H9 (cell line): ENCODE measurements at regions not wholly inside any gene's neighbourhood (a gene's known extent, or its start where the extent isn't known, plus 50 kb on each side); places are given as distances from the start of the nearest gene placed in this dataset.

ENCODE experiments used
- DNase-seq: peaks from one replicate; pipeline ENCODE4 v3.0.0-alpha.2; 2017
- H2AFZ ChIP-seq: one replicate; pipeline ENCODE4 v1.6.1; 2013; ENCODE audit warnings: mild to moderate bottlenecking, low read length, control low read depth, moderate library complexity
- H2AK5ac ChIP-seq: 2 replicates; pipeline ENCODE4 v1.6.1; 2013; ENCODE audit warnings: low read length, control low read depth, mixed read lengths; ENCODE audit not compliant: insufficient read length
- H2BK120ac ChIP-seq: one replicate; pipeline ENCODE4 v1.6.1; 2013; ENCODE audit warnings: low read depth, mild to moderate bottlenecking, low read length, control low read depth, inconsistent platforms; ENCODE audit not compliant: poor library complexity, severe bottlenecking
- H2BK12ac ChIP-seq: 2 replicates; pipeline ENCODE4 v1.6.1; 2013; ENCODE audit warnings: low read length, control low read depth, mixed read lengths, low read depth; ENCODE audit not compliant: insufficient read length
- H2BK15ac ChIP-seq: 2 replicates; pipeline ENCODE4 v1.6.1; 2013; ENCODE audit warnings: low read depth, low read length, control low read depth
- H2BK20ac ChIP-seq: one replicate; pipeline ENCODE4 v1.6.1; 2013; ENCODE audit warnings: low read depth, mild to moderate bottlenecking, low read length, control low read depth, inconsistent platforms; ENCODE audit not compliant: poor library complexity, severe bottlenecking
- H2BK5ac ChIP-seq: 2 replicates; pipeline ENCODE4 v1.6.1; 2013; ENCODE audit warnings: low read length, control low read depth, mixed read lengths; ENCODE audit not compliant: insufficient read length
- H3K14ac ChIP-seq: 2 replicates; pipeline ENCODE4 v1.6.1; 2013; ENCODE audit warnings: low read length, control low read depth; ENCODE audit not compliant: insufficient read depth
- H3K18ac ChIP-seq: 2 replicates; pipeline ENCODE4 v1.6.1; 2013; ENCODE audit warnings: low read depth, mild to moderate bottlenecking, mixed read lengths, low read length, control low read depth; ENCODE audit not compliant: insufficient read length
- H3K23ac ChIP-seq: 2 replicates; pipeline ENCODE4 v1.6.1; 2013; ENCODE audit warnings: low read length, control low read depth, mixed read lengths, low read depth; ENCODE audit not compliant: insufficient read length
- H3K23me2 ChIP-seq: 2 replicates; pipeline ENCODE4 v1.6.1; 2013; ENCODE audit warnings: low read depth, mild to moderate bottlenecking, mixed read lengths, low read length, control low read depth; ENCODE audit not compliant: insufficient read length, poor library complexity, severe bottlenecking
- H3K27ac ChIP-seq: 2 replicates; pipeline ENCODE4 v1.5.1; 2013; ENCODE audit warnings: low read length, control low read depth, mixed read lengths, low read depth; ENCODE audit not compliant: insufficient read length
- H3K27me3 ChIP-seq: 2 replicates; pipeline ENCODE4 v1.6.1; 2013; ENCODE audit warnings: low read length, control low read depth, inconsistent platforms; ENCODE audit not compliant: insufficient read depth
- H3K4ac ChIP-seq: 2 replicates; pipeline ENCODE4 v1.6.1; 2013; ENCODE audit warnings: low read depth, mild to moderate bottlenecking, control low read depth, inconsistent platforms, low read length, moderate library complexity
- H3K4me1 ChIP-seq: 2 replicates; pipeline ENCODE4 v1.6.1; 2013; ENCODE audit warnings: low read length, control low read depth, inconsistent platforms; ENCODE audit not compliant: insufficient read depth
- H3K4me2 ChIP-seq: 2 replicates; pipeline ENCODE4 v1.6.1; 2013; ENCODE audit warnings: low read length, control low read depth, mixed read lengths; ENCODE audit not compliant: insufficient read length, insufficient read depth
- H3K56ac ChIP-seq: 2 replicates; pipeline ENCODE4 v1.6.1; 2013; ENCODE audit warnings: low read depth, mild to moderate bottlenecking, mixed read lengths, low read length, control low read depth; ENCODE audit not compliant: insufficient read length
- H3K79me1 ChIP-seq: 2 replicates; pipeline ENCODE4 v1.6.1; 2013; ENCODE audit warnings: low read depth, mild to moderate bottlenecking, moderate library complexity, low read length, control low read depth, inconsistent platforms; ENCODE audit not compliant: insufficient read depth, poor library complexity, severe bottlenecking
- H3K79me2 ChIP-seq: 2 replicates; pipeline ENCODE4 v1.6.1; 2013; ENCODE audit warnings: low read length, control low read depth, inconsistent platforms; ENCODE audit not compliant: insufficient read depth
- H3K9ac ChIP-seq: 2 replicates; pipeline ENCODE4 v1.6.1; 2013; ENCODE audit warnings: low read length, control low read depth, mixed read lengths; ENCODE audit not compliant: insufficient read length; ENCODE audit errors: extremely low read depth
- H3K9me3 ChIP-seq: one replicate; pipeline ENCODE4 v1.6.1; 2013; ENCODE audit warnings: low read depth, low read length, inconsistent platforms; ENCODE audit not compliant: control insufficient read depth
- H3T11ph ChIP-seq: one replicate; pipeline ENCODE4 v1.6.1; 2013; ENCODE audit warnings: mild to moderate bottlenecking, low read length, control low read depth, inconsistent platforms
- H4K20me1 ChIP-seq: one replicate; pipeline ENCODE4 v1.6.1; 2013; ENCODE audit not compliant: control insufficient read depth, insufficient read length, insufficient read depth
- H4K5ac ChIP-seq: 2 replicates; pipeline ENCODE4 v1.6.1; 2013; ENCODE audit warnings: low read depth, mild to moderate bottlenecking, mixed read lengths, low read length, control low read depth; ENCODE audit not compliant: insufficient read length
- H4K8ac ChIP-seq: replicated peaks from 2 replicates; pipeline ENCODE4 v1.6.1; 2013; ENCODE audit warnings: low read length, control low read depth, mixed read lengths, low read depth; ENCODE audit not compliant: insufficient read length
- H4K91ac ChIP-seq: 2 replicates; pipeline ENCODE4 v1.6.1; 2013; ENCODE audit warnings: low read depth, mild to moderate bottlenecking, moderate library complexity, mixed read lengths, low read length, control low read depth; ENCODE audit not compliant: insufficient read length
- H3K27ac Mint-ChIP-seq, 3 experiments: 2 replicates in 2 of 3; 3 replicates in 1 of 3; pipeline ENCODE4 v1.8.0; 2020 to 2021; ENCODE audit warnings: mixed read lengths in 3 of 3, mild to moderate bottlenecking in 1 of 3, moderate library complexity in 1 of 3
- H3K27me3 Mint-ChIP-seq: 2 replicates; pipeline ENCODE4 v1.8.0; 2021; ENCODE audit warnings: low read depth, mild to moderate bottlenecking, moderate library complexity, mixed read lengths
- H3K36me3 Mint-ChIP-seq, 3 experiments: 2 replicates in 2 of 3; 3 replicates in 1 of 3; pipeline ENCODE4 v1.8.0; 2020 to 2021; ENCODE audit warnings: low read depth in 3 of 3, mixed read lengths in 3 of 3; ENCODE audit not compliant: insufficient read depth in 1 of 3
- H3K4me1 Mint-ChIP-seq, 2 experiments: 2 replicates each; pipeline ENCODE4 v1.8.0; 2020; ENCODE audit warnings: mixed read lengths in 2 of 2
- H3K4me3 Mint-ChIP-seq, 2 experiments: 2 replicates in 1 of 2; 3 replicates in 1 of 2; pipeline ENCODE4 v1.8.0; 2020 to 2021; ENCODE audit warnings: mild to moderate bottlenecking in 2 of 2, mixed read lengths in 2 of 2, moderate library complexity in 1 of 2
- H3K9me3 Mint-ChIP-seq, 2 experiments: 2 replicates in 1 of 2; 3 replicates in 1 of 2; pipeline ENCODE4 v1.8.0; 2020; ENCODE audit warnings: mild to moderate bottlenecking in 2 of 2, mixed read lengths in 2 of 2, moderate library complexity in 1 of 2
- WGBS: extraction: QIAGEN DNeasy Blood & Tissue Kit; methylation state at CpG from one replicate; pipeline ENCODE4 v1.1.7; 2013; ENCODE audit warnings: missing lambda C conversion rate, low lambda C conversion rate, mixed read lengths; ENCODE audit not compliant: insufficient read length; ENCODE audit errors: extremely low coverage; 5-methylcytosine and 5-hydroxymethylcytosine counted together
- TF ChIP-seq, protein P1 (sequence below): fragments of 200-600 bp; sonication (generic); conservative IDR thresholded peaks from 3 replicates; pipeline ENCODE4 v1.8.0; 2021; ENCODE audit warnings: antibody characterized with exemption, mild to moderate bottlenecking

DNA sequence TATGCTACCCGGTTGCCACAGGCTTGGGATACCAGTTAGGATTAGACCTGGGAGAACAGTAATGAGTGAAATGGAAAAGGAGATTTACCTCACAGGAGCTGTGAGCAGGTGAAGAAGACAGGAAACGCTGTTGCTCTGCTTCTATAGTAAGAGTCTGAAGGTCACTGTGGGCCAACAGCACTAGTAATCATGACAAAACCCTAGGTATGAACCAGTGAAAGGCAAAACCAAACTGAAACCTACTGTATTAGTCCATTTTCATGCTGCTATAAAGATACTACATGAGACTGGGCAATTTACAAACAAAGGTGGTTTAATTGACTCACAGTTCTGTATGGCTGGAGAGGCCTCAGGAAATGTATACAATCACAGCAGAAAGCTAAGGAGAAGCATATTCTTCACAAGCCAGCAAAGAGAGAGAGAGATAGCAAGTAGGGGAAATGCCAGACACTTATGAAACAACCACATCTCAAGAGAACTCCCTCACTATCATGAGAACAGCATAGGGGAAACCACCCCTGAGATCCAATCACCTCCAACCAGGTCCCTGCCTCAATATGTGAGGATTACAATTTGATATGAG lies 736.7 kb upstream of the INTU start:
- Histone ChIP-seq H3K9ac (no peak overlapping the region), H3K27me3 (no peaks in the 10 kb centered on the region), H3K14ac (no peak overlapping the region), H3K23me2 (no peaks in the 10 kb centered on the region), H2BK120ac (no peak overlapping the region), H3K18ac (no peak overlapping the region), H3T11ph (no peak overlapping the region), H2AFZ (no peak overlapping the region), H3K4ac (no peak overlapping the region), H2BK5ac (no peak overlapping the region), H4K20me1 (no peaks in the 10 kb centered on the region), H4K91ac (no peak overlapping the region), H3K23ac (no peak overlapping the region), H3K4me2 (no peak overlapping the region), H3K79me1 (no peaks in the 10 kb centered on the region), H3K4me1 (no peaks in the 10 kb centered on the region), H3K9me3 (peaks cover 19% of the 10 kb centered on the region), H3K27ac (no peak overlapping the region), H2BK15ac (no peak overlapping the region), H2BK20ac (no peak overlapping the region), H2AK5ac (no peak overlapping the region), H4K5ac (no peak overlapping the region), H3K79me2 (no peaks in the 10 kb centered on the region), H2BK12ac (no peak overlapping the region), H4K8ac (no peak overlapping the region), H3K56ac (no peak overlapping the region)
- H3K4me1 Mint-ChIP-seq, result no peaks in the 10 kb centered on the region
- TF ChIP-seq, protein P1, sequence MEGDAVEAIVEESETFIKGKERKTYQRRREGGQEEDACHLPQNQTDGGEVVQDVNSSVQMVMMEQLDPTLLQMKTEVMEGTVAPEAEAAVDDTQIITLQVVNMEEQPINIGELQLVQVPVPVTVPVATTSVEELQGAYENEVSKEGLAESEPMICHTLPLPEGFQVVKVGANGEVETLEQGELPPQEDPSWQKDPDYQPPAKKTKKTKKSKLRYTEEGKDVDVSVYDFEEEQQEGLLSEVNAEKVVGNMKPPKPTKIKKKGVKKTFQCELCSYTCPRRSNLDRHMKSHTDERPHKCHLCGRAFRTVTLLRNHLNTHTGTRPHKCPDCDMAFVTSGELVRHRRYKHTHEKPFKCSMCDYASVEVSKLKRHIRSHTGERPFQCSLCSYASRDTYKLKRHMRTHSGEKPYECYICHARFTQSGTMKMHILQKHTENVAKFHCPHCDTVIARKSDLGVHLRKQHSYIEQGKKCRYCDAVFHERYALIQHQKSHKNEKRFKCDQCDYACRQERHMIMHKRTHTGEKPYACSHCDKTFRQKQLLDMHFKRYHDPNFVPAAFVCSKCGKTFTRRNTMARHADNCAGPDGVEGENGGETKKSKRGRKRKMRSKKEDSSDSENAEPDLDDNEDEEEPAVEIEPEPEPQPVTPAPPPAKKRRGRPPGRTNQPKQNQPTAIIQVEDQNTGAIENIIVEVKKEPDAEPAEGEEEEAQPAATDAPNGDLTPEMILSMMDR, result no peak
- no peak overlapping the region for H3K27ac Mint-ChIP-seq
- peaks cover 18 to 38% (median 18%) of the 10 kb centered on the region in 3 experiments for H3K36me3 Mint-ChIP-seq
- WGBS, result no CpG with 5 or more reads among the region's 2 CpGs
- peaks cover 24 to 31% of the 10 kb centered on the region in 2 experiments for H3K9me3 Mint-ChIP-seq
- H3K4me3 Mint-ChIP-seq, result no peak overlapping the region
- H3K27me3 Mint-ChIP-seq, result no peaks in the 10 kb centered on the region
- DNase-seq, result no peak
